NCI-H510A treated with DMSO at 0.1 percent for 48 hours (cell line): ENCODE measurements at regions not wholly inside any gene's neighbourhood (a gene's known extent, or its start where the extent isn't known, plus 50 kb on each side); places are given as distances from the start of the nearest gene placed in this dataset.
"Not testable (repeated sequence)": the region's sequence is repeated elsewhere in the genome, so short reads cannot be mapped to it uniquely, and the experiment has no call there.

Experiments
- DNase-seq: peaks from one replicate; lab custom pipeline; 2025; lab: John Stamatoyannopoulos, UW

- DNase-seq: no peak
Observed at GRCh38 chr10:44564790-44565189, 179.9 kb upstream of the CXCL12 start.

- DNase-seq: no peak
Observed at GRCh38 chr10:44566786-44567185, 181.9 kb upstream of the CXCL12 start.

GRCh38 chr10:44567471-44567870 lies 182.6 kb upstream of the CXCL12 start:
- DNase-seq: no peak

GRCh38 chr10:44569193-44570091 lies 184.5 kb upstream of the CXCL12 start:
- no peak for DNase-seq

- DNase-seq: no peak
Observed at GRCh38 chr10:44571701-44572100, 186.8 kb upstream of the CXCL12 start.

GRCh38 chr10:44572146-44572545 lies 187.2 kb upstream of the CXCL12 start:
- no peak for DNase-seq

- DNase-seq: no peak
Observed at GRCh38 chr10:44573821-44574220, 188.9 kb upstream of the CXCL12 start.

GRCh38 chr10:44574596-44575480 lies 189.9 kb upstream of the CXCL12 start:
- DNase-seq: no peak

GRCh38 chr10:44575601-44576380 lies 190.9 kb upstream of the CXCL12 start:
- DNase-seq: no peak

- DNase-seq: no peak
Observed at GRCh38 chr10:44576702-44577191, 191.8 kb upstream of the CXCL12 start.

- DNase-seq: no peak
Observed at GRCh38 chr10:44577533-44577932, 192.6 kb upstream of the CXCL12 start.

GRCh38 chr10:44578271-44578670 lies 193.4 kb upstream of the CXCL12 start:
- DNase-seq: no peak

- not testable (repeated sequence) for DNase-seq
Observed at GRCh38 chr10:44578963-44579362, 194.1 kb upstream of the CXCL12 start.

- no peak for DNase-seq
Observed at GRCh38 chr10:44581996-44582395, 197.1 kb upstream of the CXCL12 start.

GRCh38 chr10:44587488-44588318 lies 202.8 kb upstream of the CXCL12 start:
- DNase-seq: no peak

GRCh38 chr10:44589181-44589943 lies 204.5 kb upstream of the CXCL12 start:
- no peak for DNase-seq

- DNase-seq: no peak
Observed at GRCh38 chr10:44589944-44590449, 205.1 kb upstream of the CXCL12 start.

- DNase-seq: no peak
Observed at GRCh38 chr10:44591911-44592310, 207.0 kb upstream of the CXCL12 start.

- no peak for DNase-seq
Observed at GRCh38 chr10:44593952-44594351, 209.1 kb upstream of the CXCL12 start.

- no peak for DNase-seq
Observed at GRCh38 chr10:44607116-44607515, 222.2 kb upstream of the CXCL12 start.
